Fibroblast of pulmonary artery (primary cell): ENCODE measurements at regions not wholly inside any gene's neighbourhood (a gene's known extent, or its start where the extent isn't known, plus 50 kb on each side); places are given as distances from the start of the nearest gene placed in this dataset.

Experiments used
- DNase-seq: peaks from one replicate; pipeline ENCODE4 v3.0.0-alpha.2; 2010; ENCODE audit warnings: low read depth
- H3K4me3 ChIP-seq: replicated peaks from 2 replicates; pipeline ENCODE4 v1.5.1; 2011; ENCODE audit warnings: low read depth, mild to moderate bottlenecking, control low read depth, low read length, moderate library complexity
- TF ChIP-seq, protein P1 (sequence below): IDR thresholded peaks from 2 replicates; pipeline ENCODE4 v1.5.1; 2011; ENCODE audit warnings: mild to moderate bottlenecking, control low read depth, low read length, inconsistent platforms; ENCODE audit errors: missing control alignments

DNA sequence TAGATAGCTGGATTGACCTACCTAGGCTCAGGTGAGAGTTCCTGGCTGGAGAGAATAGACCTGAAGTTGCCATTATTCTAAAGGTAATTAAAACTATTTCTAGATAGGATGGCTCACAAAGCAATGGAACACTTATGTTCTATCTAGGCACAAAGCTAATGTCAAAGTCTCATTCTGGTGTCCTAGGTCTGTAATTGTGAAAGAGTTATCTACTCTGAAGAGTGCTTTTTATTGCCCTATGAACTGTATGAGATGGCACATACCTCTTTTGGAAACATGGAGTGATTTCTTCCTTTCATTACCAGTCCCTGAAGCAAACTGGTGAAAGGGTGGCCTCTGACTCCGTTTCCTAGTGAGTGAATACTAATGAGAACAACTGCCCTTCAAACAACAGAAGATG, 80.3 kb downstream of the MTNR1B start:
- no peak overlapping the region for H3K4me3 ChIP-seq
- DNase-seq = no peak
- TF ChIP-seq, protein P1, sequence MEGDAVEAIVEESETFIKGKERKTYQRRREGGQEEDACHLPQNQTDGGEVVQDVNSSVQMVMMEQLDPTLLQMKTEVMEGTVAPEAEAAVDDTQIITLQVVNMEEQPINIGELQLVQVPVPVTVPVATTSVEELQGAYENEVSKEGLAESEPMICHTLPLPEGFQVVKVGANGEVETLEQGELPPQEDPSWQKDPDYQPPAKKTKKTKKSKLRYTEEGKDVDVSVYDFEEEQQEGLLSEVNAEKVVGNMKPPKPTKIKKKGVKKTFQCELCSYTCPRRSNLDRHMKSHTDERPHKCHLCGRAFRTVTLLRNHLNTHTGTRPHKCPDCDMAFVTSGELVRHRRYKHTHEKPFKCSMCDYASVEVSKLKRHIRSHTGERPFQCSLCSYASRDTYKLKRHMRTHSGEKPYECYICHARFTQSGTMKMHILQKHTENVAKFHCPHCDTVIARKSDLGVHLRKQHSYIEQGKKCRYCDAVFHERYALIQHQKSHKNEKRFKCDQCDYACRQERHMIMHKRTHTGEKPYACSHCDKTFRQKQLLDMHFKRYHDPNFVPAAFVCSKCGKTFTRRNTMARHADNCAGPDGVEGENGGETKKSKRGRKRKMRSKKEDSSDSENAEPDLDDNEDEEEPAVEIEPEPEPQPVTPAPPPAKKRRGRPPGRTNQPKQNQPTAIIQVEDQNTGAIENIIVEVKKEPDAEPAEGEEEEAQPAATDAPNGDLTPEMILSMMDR = no peak

DNA sequence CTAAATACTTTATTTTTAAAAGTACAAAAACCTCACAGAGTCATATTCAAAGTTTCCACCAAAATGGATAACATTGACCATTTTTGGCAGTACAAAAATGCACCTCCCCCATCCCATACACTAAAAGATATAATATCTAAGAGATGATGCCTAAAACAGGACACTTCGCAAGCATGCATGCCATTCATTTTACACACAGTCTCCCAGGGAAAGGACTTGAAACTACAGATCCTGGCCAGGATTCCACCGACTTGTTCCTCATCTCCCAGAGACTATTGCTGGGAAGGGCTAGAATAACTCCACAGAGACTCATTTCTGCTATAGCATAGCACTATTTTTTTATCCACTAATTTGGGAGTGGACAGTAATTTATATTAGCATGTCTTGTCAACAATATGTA, 81.7 kb downstream of the MTNR1B start:
- TF ChIP-seq, protein P1 = no peak
- no peak overlapping the region for H3K4me3 ChIP-seq
- DNase-seq = peak; percentile 35

- no peak for DNase-seq
- H3K4me3 ChIP-seq = no peak overlapping the region
- TF ChIP-seq, protein P1 = no peak
Measured at GRCh38 chr11:93053864-93054263, 84.4 kb downstream of the MTNR1B start.

DNA sequence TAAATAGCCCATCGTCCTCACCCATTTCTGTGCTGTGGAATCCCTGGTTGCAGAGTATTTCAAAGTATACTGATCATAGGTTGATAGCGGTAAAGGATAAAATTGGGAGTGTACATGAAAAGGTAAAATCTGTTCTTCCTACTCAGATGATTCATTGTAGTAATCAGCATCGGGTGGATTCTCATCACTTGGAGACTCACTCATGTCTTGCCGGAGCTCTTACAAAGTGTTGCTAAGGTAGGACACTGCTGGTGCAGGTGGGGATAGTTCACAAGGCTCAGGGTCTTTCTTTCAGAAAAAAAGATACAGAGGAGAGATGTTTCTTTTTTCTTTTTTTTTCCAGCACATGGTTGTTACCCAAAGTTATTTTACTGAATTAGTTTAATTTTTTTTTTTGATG, 84.8 kb downstream of the MTNR1B start:
- TF ChIP-seq, protein P1 = no peak
- no peak overlapping the region for H3K4me3 ChIP-seq
- DNase-seq = no peak

DNA sequence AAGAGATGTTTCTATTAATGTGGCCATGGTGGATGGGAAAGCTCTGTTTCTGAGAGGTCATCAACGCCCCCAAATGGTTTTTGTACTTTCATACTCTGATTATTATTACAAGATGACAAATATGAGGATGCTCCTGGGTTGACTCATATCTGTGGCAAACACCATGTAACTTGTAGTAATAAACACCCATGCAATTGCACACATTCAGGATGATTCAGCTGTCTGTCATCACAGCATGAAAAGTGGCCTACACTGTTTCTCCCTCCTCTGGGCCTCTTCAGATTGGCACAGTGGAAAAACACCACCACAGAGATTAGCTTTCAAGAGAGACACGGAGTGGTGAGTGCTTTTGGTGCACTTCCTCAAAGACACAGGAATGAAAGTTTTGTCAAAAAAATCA, 85.4 kb downstream of the MTNR1B start:
- DNase-seq = peak; percentile 89
- no peak overlapping the region for H3K4me3 ChIP-seq
- TF ChIP-seq, protein P1 = no peak

DNA sequence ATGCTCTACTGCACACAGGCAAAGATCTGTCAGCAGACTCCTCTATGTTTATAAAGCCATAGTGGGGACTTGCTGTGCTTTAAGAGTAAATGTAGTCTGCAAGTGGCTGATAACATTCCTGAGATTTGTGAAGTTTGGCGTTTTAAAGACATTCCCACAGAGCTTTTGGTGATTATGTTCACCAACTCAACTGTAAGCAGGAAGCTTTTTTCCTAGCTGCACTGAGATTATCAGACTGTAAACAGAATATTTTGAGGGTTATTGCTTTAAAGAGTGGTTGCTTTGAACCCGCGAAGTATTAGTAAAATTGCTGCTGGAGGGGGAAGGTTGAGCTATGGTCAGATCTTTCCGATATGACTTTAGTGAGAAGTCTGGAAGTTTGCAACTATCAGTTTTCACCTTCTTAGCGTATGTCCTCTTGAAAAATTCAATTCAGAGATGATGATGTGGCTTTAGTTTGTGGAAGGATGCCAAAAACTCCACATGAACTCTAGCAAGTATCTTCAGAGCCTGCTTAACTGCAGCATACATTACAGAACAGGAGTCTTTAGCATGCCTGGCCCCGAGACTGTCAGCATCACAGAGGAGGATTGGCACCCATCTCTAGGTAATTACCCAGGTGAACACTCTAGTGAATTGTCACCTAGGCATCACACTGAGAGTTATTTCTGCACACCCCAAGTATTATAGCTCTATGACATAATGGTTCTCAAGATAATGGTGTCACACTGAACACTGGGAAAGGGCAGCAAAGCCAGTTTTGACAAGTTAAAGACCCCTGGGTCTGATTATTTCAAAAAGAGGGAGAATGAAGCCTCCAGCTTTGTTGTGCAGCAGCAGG, 89.9 kb downstream of the MTNR1B start:
- DNase-seq = peak; percentile 62
- H3K4me3 ChIP-seq = no peak overlapping the region
- TF ChIP-seq, protein P1 = no peak

DNA sequence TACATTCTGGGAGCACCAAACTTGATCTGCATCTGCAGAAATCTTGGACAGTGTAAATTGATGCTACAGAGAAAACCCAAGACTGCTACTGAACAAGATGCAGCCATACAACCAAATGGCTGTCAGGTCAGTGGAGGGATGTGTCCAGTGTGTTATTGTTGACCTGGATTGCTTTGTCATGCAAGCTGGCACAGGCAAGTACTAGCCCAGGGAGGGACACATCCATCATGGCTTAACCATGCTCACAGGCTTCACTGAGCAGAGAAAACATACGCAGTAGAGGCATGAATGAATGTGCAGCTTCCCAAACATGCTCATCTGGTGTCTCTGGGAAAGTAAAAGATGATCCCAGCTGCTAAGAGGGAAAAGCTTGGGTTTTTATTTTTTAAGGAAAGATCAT, 93.6 kb downstream of the MTNR1B start:
- no peak overlapping the region for H3K4me3 ChIP-seq
- no peak for DNase-seq
- TF ChIP-seq, protein P1 = no peak
